ENCODE measurements at regions not wholly inside any gene's neighbourhood (a gene's known extent, or its start where the extent isn't known, plus 50 kb on each side); places are given as distances from the start of the nearest gene placed in this dataset.

GRCh38 chr19:20254121-20254520 is 87.1 kb downstream of the ZNF486 start:
- TF ChIP-seq CTCF (IDR thresholded peaks at IDR 0.05; ENCODE audit: low read length) (no peak), EZH2 (IDR thresholded peaks at IDR 0.05; ENCODE audit: borderline replicate concordance, low read length) (no peak)
